SHP77 (cell line): ENCODE measurements at regions not wholly inside any gene's neighbourhood (a gene's known extent, or its start where the extent isn't known, plus 50 kb on each side); places are given as distances from the start of the nearest gene placed in this dataset.
A peak's percentile ranks its signal among the peaks of the same experiment; 100 is the strongest.
"Not testable (repeated sequence)": the region's sequence is repeated elsewhere in the genome, so short reads cannot be mapped to it uniquely, and the experiment has no call there.

ENCODE experiments used
- DNase-seq, 2 experiments: peaks; one replicate each; lab custom pipeline; 2025; lab: John Stamatoyannopoulos, UW

- DNase-seq = no peak
Observed at GRCh38 chr16:85441189-85441889, 171.8 kb upstream of the GSE1 start.

DNA sequence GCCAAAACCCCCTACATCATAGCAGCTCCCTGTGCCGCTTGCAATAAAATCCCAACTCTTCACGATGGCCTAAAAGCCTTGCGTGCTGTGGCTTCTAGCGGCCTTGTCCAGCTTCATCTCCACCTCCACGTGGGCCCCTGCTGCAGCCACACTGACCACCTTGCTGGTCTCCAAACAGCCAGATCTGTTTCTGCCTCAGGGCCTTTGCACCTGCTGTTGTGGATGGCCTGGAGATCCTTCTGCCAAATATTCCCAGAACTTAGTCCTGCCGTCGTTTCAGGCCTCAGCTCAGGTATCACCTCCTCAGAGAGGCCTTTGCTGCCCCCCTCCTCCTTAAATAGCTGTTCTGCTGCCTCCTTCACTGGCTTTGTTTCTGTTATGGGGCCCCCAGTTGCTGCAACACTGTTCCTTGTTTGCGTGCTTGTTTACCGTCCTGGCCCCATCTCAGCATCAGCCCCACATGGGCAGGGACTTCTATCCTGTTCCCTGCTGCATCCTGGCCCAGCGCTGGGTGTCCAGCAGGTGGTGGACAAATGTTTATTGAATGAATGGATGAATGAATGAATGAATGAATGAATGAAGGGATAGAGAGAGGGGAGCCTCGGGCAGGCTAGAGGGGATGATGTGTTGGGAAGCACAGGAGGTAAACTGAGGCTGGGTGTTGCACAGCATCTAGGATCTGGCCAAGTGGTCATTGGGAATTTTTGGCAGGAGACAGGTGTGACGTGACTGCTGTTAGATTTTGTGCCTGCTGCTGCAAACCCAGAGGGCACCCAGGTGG is 171.0 kb upstream of the GSE1 start:
- DNase-seq = no peak

- DNase-seq = no peak
Observed at GRCh38 chr16:85443116-85443515, 170.0 kb upstream of the GSE1 start.

DNA sequence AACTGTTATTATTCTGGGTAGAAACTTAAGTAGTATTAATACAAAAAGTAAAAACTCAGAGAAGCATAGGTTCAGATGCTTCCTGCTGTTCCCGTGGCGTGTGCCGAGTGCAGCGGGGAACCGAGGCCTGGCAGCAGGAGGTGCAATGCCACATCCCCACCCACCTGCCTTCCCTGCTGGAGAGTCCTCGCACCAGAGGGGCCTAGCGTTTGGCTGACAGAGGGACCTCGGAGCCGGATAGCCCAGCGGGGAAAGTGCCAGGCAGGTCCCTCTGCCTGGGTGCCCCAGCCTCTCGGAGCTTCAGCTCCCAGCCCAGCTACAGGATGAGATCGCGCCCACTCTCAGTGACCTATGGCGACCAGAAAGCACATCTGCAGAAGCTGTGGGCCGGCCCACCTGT is 169.6 kb upstream of the GSE1 start:
- DNase-seq = no peak

- DNase-seq = peak; percentile 80 to 88
Observed at GRCh38 chr16:85445064-85445778, 167.9 kb upstream of the GSE1 start.

- DNase-seq = peak; percentile 30 to 67
Observed at GRCh38 chr16:85445779-85446222, 167.3 kb upstream of the GSE1 start.

- peak; percentile 84 to 89 for DNase-seq
Observed at GRCh38 chr16:85446951-85447692, 166.0 kb upstream of the GSE1 start.

DNA sequence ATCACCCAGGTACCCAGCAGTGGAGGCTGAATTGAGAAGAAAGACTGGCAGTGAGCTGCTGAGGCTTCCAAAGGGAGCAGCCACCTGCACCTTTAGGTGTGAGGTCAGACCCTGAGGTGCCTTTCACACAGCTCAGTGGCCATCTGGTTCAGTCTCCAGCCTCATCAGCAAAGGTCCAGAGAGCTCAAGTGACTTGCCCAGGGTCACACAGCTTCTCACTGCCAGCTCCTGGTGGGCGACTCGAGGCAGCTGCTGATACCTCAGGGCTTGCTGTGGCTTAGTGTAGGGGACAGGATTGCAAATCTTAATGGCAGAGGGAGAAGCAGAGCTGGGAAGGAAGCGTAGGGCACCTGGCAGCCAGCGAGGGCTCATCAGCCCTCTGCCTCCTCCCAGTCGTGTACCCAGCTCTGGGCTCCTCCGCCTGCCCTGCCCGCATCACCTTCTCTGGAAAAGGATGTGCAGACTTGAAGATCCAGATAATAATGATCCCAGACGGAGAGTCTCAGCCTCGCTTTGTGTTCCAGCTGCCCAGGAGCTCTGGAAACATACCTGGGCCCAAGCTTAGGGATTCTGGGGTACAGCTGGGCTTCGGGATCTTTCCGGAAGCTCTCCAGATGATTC is 165.3 kb upstream of the GSE1 start:
- DNase-seq = no peak

DNA sequence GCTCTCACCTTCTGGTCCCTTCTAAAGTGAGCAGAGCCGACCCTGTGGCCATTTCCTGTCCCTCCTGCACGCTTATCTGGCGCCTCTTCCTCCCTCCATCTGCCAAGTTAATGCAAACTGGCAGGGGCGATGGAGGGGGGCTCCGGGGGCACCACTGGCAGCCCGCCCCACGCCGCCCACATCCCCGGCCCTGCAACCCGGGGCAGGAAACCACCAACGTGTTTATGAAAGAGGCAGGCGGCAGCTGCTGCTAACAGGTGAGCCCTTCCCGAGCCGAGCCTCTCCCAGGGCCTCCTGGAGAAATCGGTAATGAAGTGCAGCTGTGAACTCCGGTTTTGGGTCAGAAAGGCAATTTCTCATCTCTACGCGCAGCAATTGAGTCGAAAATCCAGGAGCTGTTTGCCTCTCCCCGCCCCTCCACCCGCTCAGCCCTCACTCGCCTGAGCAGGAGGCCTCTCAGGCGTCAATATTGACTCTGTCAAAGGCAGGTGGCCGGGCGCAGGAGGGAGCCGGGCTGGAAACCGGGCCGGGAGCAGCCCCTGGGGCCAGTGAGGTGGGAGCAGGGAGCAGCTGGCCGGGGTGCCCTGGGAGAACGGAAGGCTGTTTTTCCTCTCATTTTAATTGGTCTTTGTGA is 164.4 kb upstream of the GSE1 start:
- DNase-seq = peak; percentile 98 to 99

DNA sequence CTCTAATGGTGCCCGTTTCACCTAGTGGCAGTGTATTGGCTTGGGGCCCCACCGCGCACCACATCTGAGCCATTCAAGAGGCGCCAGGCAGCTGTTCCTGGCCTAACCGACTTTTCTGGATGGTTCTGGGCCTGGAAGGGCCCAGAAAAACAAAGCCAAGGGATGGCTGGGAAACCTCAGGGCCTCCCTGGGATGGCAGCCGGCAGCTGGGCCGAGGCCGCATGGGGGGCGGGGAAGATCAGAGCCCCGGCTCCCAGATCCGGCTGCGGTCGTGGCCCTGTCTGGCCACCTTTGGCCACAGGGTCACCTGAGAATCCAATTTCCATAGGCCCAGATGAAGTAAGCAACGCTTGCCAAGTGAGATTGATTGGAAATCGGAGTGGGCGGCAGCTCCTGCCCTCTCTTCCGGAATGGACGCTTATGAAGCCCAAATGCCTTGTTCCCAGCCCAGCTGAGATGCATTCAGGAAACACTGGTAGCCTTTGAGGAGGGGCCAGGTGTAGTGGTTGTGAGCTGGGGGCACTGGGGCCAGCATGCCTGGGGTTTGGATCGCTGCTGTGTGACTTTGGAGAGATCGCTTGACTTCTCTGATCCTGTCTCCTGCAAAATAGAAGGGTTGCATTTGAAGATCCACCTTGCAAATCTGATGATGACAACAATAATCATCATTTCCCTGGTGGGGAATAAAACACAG is 163.8 kb upstream of the GSE1 start:
- no peak for DNase-seq

GRCh38 chr16:85449885-85450245 is 163.3 kb upstream of the GSE1 start:
- no peak for DNase-seq

DNA sequence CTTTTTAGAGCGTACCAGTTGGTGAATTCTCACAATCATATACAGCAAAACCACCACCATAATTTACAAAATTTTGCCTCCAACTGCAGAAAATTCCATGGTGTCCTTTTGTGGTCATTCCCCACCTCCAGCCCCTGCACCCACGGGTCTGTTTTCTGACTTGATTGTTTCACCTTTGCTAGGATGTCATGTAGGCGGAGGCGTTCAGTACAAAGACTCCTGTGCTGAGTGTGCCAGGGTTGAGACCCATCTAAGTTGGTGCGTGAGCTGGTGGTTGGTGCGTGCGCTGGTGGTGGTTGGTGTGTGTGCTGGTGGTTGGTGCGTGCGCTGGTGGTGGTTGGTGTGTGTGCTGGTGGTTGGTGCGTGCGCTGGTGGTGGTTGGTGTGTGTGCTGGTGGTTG is 162.0 kb upstream of the GSE1 start:
- not testable (repeated sequence) for DNase-seq

GRCh38 chr16:85451641-85452363 is 161.3 kb upstream of the GSE1 start:
- DNase-seq = peak; percentile 42 to 58

GRCh38 chr16:85452364-85453193 is 160.5 kb upstream of the GSE1 start:
- DNase-seq = peak in 1 of 2 experiments; percentile 39

DNA sequence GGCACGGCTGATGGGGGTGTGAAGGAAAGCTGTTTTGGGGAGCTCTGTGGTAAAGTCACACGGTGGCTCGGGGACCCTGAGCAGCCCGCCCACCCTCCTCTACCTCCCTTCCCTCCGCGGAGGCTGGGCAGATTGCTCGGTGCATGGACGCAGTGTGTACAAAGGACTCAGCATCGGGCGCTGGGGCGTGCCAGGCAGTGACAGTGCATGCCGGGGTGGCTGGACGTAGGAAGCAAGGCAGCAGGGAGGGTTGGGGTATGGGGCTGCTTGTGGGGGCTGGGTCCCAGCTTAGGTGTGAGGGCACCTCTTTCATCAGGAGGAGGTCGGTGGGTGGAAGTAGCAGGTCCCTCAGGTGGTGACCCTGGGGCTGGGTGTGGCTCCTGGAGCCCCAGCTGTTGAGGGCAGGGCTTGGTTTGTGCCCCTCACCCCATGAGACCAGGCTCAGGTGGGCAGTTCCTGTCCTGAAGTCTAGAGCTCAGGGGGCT is 159.9 kb upstream of the GSE1 start:
- DNase-seq = peak in 1 of 2 experiments; percentile 56

GRCh38 chr16:85453703-85454102 is 159.4 kb upstream of the GSE1 start:
- DNase-seq = no peak

DNA sequence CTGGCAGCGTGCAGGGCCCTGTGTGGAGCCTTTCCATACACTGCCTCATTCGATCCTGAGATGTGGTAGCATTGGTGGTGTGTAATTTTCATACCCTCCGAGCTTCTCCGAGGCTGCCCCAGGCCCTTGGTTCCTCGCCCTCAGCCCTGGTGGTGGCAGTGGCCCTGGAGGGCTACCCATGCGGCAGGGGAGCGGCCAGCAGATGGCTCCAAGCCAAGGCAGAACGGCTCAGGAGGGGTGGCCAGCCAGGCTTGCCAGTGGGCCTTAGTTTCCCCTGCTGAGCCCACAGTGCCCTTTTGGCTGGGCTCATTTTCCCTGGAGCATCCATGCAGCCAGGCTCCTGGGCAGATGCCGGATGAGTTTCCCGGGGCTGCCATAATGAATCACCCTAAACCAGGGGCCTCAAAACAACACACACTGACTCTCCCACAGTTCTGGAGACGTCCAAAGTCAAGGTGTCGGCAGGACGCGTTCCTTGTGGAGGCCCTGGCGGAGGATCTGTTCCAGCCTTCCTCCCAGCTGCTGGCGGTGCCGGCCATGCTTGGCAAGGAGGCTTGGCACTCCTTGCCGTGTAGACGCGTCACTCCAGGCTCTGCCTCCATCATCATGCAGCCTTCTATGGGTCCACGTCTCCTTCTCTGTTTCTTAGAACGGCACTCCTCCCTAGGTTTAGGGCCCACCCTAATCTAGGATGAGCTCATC is 158.8 kb upstream of the GSE1 start:
- no peak for DNase-seq

- DNase-seq = no peak
Observed at GRCh38 chr16:85455534-85455933, 157.6 kb upstream of the GSE1 start.
